GM23338 (cell line): ENCODE measurements at regions not wholly inside any gene's neighbourhood (a gene's known extent, or its start where the extent isn't known, plus 50 kb on each side); places are given as distances from the start of the nearest gene placed in this dataset.

Experiments used
- ATAC-seq: fragments of 200-7000 bp; cut with Tn5 transposase; 3 replicates; pipeline ENCODE4 v1.9.1; 2020
- DNase-seq: peaks from one replicate; pipeline ENCODE4 v3.0.0-alpha.2; 2015; ENCODE audit warnings: low spot score
- H2AFZ ChIP-seq: fragments of 200-600 bp; sonication (generic); 2 replicates; pipeline ENCODE4 v1.8.0; 2016; ENCODE audit warnings: antibody characterized with exemption, mild to moderate bottlenecking, moderate library complexity
- H3F3A ChIP-seq: fragments of 200-600 bp; sonication (generic); replicated peaks from 2 replicates; pipeline ENCODE4 v1.8.0; 2017; ENCODE audit warnings: antibody characterized with exemption, mixed run types, low read depth
- H3K27ac ChIP-seq: fragments of 200-600 bp; sonication (generic); 2 replicates; pipeline ENCODE4 v1.6.1; 2016; ENCODE audit warnings: low read depth
- H3K27me3 ChIP-seq: fragments of 200-600 bp; sonication (generic); 2 replicates; pipeline ENCODE4 v1.8.0; 2016; ENCODE audit warnings: mild to moderate bottlenecking, mixed run types, moderate library complexity; ENCODE audit not compliant: insufficient read depth
- H3K36me3 ChIP-seq: fragments of 200-600 bp; sonication (generic); 2 replicates; pipeline ENCODE4 v1.8.0; 2016; ENCODE audit warnings: mild to moderate bottlenecking; ENCODE audit not compliant: insufficient read depth
- H3K4me1 ChIP-seq: fragments of 200-600 bp; sonication (generic); 2 replicates; pipeline ENCODE4 v1.8.0; 2016; ENCODE audit warnings: mild to moderate bottlenecking, moderate library complexity; ENCODE audit not compliant: insufficient read depth
- H3K4me2 ChIP-seq: fragments of 200-600 bp; sonication (generic); 2 replicates; pipeline ENCODE4 v1.7.1; 2017; ENCODE audit warnings: mixed run types
- H3K4me3 ChIP-seq: fragments of 200-600 bp; sonication (generic); 2 replicates; pipeline ENCODE4 v1.6.1; 2016; ENCODE audit warnings: mixed run types
- H3K79me2 ChIP-seq: fragments of 200-600 bp; sonication (generic); replicated peaks from 2 replicates; pipeline ENCODE4 v1.8.0; 2017; ENCODE audit warnings: mild to moderate bottlenecking; ENCODE audit not compliant: insufficient read depth
- H3K9me2 ChIP-seq: fragments of 200-600 bp; sonication (generic); 2 replicates; pipeline ENCODE4 v1.8.0; 2017; ENCODE audit not compliant: insufficient read depth
- H4K20me1 ChIP-seq: fragments of 200-600 bp; sonication (generic); replicated peaks from 2 replicates; pipeline ENCODE4 v1.8.0; 2017; ENCODE audit warnings: mild to moderate bottlenecking; ENCODE audit not compliant: insufficient read depth
- H3K27ac Mint-ChIP-seq: 2 replicates; pipeline ENCODE4 v1.8.0; 2020; ENCODE audit warnings: inconsistent platforms, mild to moderate bottlenecking, moderate library complexity, mixed read lengths
- H3K27me3 Mint-ChIP-seq: 3 replicates; pipeline ENCODE4 v1.8.0; 2022; ENCODE audit warnings: low read depth, mild to moderate bottlenecking, moderate library complexity, mixed read lengths, inconsistent platforms; ENCODE audit not compliant: insufficient read depth, poor library complexity
- H3K36me3 Mint-ChIP-seq: 3 replicates; pipeline ENCODE4 v1.8.0; 2021; ENCODE audit warnings: low read depth, mild to moderate bottlenecking, inconsistent platforms, moderate library complexity, mixed read lengths
- H3K4me1 Mint-ChIP-seq: 3 replicates; pipeline ENCODE4 v1.8.0; 2020; ENCODE audit warnings: mild to moderate bottlenecking, inconsistent platforms, mixed read lengths
- H3K4me3 Mint-ChIP-seq: 3 replicates; pipeline ENCODE4 v1.8.0; 2021; ENCODE audit warnings: moderate library complexity, mild to moderate bottlenecking, inconsistent platforms, mixed read lengths
- H3K9me3 Mint-ChIP-seq: 3 replicates; pipeline ENCODE4 v1.8.0; 2020; ENCODE audit warnings: moderate library complexity, mild to moderate bottlenecking, inconsistent platforms, mixed read lengths
- CREB1 ChIP-seq: fragments of 250-450 bp; sonication (Bioruptor Pico); IDR thresholded peaks from 2 replicates; pipeline ENCODE4 v1.5.0; 2020; ENCODE audit warnings: low read depth, mild to moderate bottlenecking, moderate library complexity
- EZH2 ChIP-seq: fragments of 200-600 bp; sonication (generic); IDR thresholded peaks from one replicate; pipeline ENCODE4 v1.8.0; 2017; ENCODE audit warnings: antibody characterized with exemption, mild to moderate bottlenecking, low read depth; ENCODE audit not compliant: unreplicated experiment
- EZH2phosphoT487 ChIP-seq: fragments of 200-600 bp; sonication (generic); IDR thresholded peaks from one replicate; pipeline ENCODE4 v1.8.1; 2018; ENCODE audit warnings: antibody characterized with exemption; ENCODE audit not compliant: unreplicated experiment
- JUNB ChIP-seq: IDR thresholded peaks from one replicate; pipeline ENCODE4 v1.6.1; 2016; ENCODE audit warnings: antibody characterized with exemption; ENCODE audit not compliant: unreplicated experiment
- POLR2AphosphoS5 ChIP-seq: IDR thresholded peaks from 2 replicates; pipeline ENCODE4 v1.6.1; 2016; ENCODE audit warnings: antibody characterized with exemption, low read depth
- REST ChIP-seq: IDR thresholded peaks from one replicate; pipeline ENCODE4 v1.6.1; 2018; ENCODE audit warnings: antibody characterized with exemption; ENCODE audit not compliant: unreplicated experiment
- ZNF114 ChIP-seq: fragments of 250-450 bp; sonication (Bioruptor Pico); IDR thresholded peaks from 2 replicates; pipeline ENCODE4 v1.5.0; 2020; ENCODE audit warnings: mild to moderate bottlenecking, moderate library complexity
- ZNF331 ChIP-seq: fragments of 250-450 bp; sonication (Bioruptor Pico); IDR thresholded peaks from 2 replicates; pipeline ENCODE4 v1.5.0; 2020; ENCODE audit warnings: low read depth, mild to moderate bottlenecking, moderate library complexity
- ZNF462 ChIP-seq: fragments of 250-450 bp; sonication (Bioruptor Pico); IDR thresholded peaks from 2 replicates; pipeline ENCODE4 v1.5.0; 2020; ENCODE audit warnings: mild to moderate bottlenecking, moderate library complexity

DNA sequence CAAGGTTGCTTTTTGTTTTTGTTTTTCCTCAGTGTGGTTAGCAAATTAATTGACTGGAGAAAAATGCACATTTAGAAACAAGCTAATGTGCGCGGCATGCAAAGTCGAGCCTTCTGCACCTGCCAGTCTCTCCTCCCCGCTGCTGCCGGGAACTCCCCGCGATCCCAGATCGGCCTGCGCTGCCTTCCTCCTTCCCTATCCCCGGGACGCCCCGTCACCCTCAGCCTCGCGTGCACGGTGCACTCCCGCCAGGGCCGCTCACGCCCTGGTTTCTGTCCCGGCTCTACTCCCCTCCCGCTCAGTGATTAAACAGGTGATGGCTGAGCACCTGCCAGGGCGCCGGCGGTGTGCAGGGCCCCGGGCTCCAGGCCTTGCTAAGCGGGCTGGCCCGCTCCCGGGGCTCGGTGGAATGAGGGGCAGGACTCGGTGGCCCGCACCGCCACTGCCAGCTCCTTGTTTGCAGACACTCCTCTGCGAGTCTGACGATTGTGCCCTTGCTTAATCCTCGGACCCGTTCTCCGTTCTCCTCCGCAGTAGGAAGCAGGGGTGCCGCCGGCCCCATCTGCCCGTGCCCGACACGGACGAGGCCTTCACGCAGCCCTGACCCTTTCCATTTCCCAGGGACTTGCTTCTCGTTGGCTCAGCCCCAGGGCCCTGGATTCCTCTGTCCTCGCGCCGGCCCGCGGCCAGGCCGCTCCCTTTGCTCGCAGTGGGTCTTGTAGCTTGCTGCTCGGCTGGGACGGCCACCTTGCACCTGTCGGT lies 143.4 kb downstream of the TRIML1 start:
- H3K4me3 ChIP-seq = peak overlapping the region; percentile 52
- peak overlapping the region; percentile 76 for H3K4me2 ChIP-seq
- no peaks in the 10 kb centered on the region for H3K79me2 ChIP-seq
- no peak overlapping the region for H3K27ac ChIP-seq
- H3K4me1 ChIP-seq = peaks cover 13% of the 10 kb centered on the region
- TF ChIP-seq ZNF114 (CRISPR knock-in tag) (no peak), JUNB (no peak), ZNF462 (no peak), EZH2 (no peak), POLR2AphosphoS5 (no peak), REST (no peak), CREB1 (CRISPR knock-in tag) (no peak), EZH2phosphoT487 (no peak), ZNF331 (CRISPR knock-in tag) (no peak)
- Mint-ChIP-seq H3K27ac (no peak overlapping the region), H3K36me3 (peaks cover 5% of the 10 kb centered on the region; the same call in 1 of the 3 replicates), H3K27me3 (peaks cover 14% of the 10 kb centered on the region), H3K4me1 (peaks cover 4% of the 10 kb centered on the region), H3K4me3 (peak overlapping the region; percentile 68), H3K9me3 (peaks cover 9% of the 10 kb centered on the region; the same call in 2 of the 3 replicates)
- peak overlapping the region; percentile 92 for H2AFZ ChIP-seq
- peaks cover 22% of the 10 kb centered on the region for H3K27me3 ChIP-seq
- ATAC-seq (peak; percentile 90), DNase-seq (peak; percentile 71)
- H3K36me3 ChIP-seq = no peaks in the 10 kb centered on the region
- H3K9me2 ChIP-seq = no peaks in the 10 kb centered on the region
- peaks cover 12% of the 10 kb centered on the region; the same call in 1 of the 2 replicates for H3F3A ChIP-seq
- H4K20me1 ChIP-seq = no peaks in the 10 kb centered on the region
